ENCODE measurements at regions not wholly inside any gene's neighbourhood (a gene's known extent, or its start where the extent isn't known, plus 50 kb on each side); places are given as distances from the start of the nearest gene placed in this dataset.

- TF ChIP-seq CTCF (IDR thresholded peaks at IDR 0.05), result no peak
- no peak for TF ChIP-seq POLR2A (IDR thresholded peaks at IDR 0.05)
Observed at GRCh38 chrX:51006064-51006463, 95.5 kb downstream of the BMP15 start.
